HG03520 (cell line): ENCODE measurements at regions not wholly inside any gene's neighbourhood (a gene's known extent, or its start where the extent isn't known, plus 50 kb on each side); places are given as distances from the start of the nearest gene placed in this dataset.
"Not testable (repeated sequence)": the region's sequence is repeated elsewhere in the genome, so short reads cannot be mapped to it uniquely, and the experiment has no call there.

Experiments used
- ATAC-seq: cut with Tn5 transposase; IDR thresholded peaks from one replicate; pipeline ENCODE4 v1.9.1; 2021; ENCODE audit warnings: mild to moderate bottlenecking, moderate library complexity; ENCODE audit not compliant: unreplicated experiment

- no peak for ATAC-seq
Measured at GRCh38 chr2:192983173-192983572, 788.4 kb upstream of the TMEFF2 start.

GRCh38 chr2:192978395-192978794 lies 783.7 kb upstream of the TMEFF2 start:
- no peak for ATAC-seq

GRCh38 chr2:192971981-192972380 lies 777.2 kb upstream of the TMEFF2 start:
- no peak for ATAC-seq

GRCh38 chr2:192969055-192969454 lies 774.3 kb upstream of the TMEFF2 start:
- no peak for ATAC-seq

- no peak for ATAC-seq
Measured at GRCh38 chr2:192960945-192961344, 766.2 kb upstream of the TMEFF2 start.

- not testable (repeated sequence) for ATAC-seq
Measured at GRCh38 chr2:192958615-192959014, 763.9 kb upstream of the TMEFF2 start.

GRCh38 chr2:192957425-192957824 lies 762.7 kb upstream of the TMEFF2 start:
- ATAC-seq = no peak

- ATAC-seq = no peak
Measured at GRCh38 chr2:192953116-192953515, 758.4 kb upstream of the TMEFF2 start.

- no peak for ATAC-seq
Measured at GRCh38 chr2:192952245-192952644, 757.5 kb upstream of the TMEFF2 start.

- no peak for ATAC-seq
Measured at GRCh38 chr2:192948316-192948715, 753.6 kb upstream of the TMEFF2 start.

- ATAC-seq = no peak
Measured at GRCh38 chr2:192947352-192947751, 752.6 kb upstream of the TMEFF2 start.

GRCh38 chr2:192940767-192941166 lies 746.0 kb upstream of the TMEFF2 start:
- no peak for ATAC-seq

- ATAC-seq = no peak
Measured at GRCh38 chr2:192932376-192932775, 737.6 kb upstream of the TMEFF2 start.

GRCh38 chr2:192921631-192922030 lies 726.9 kb upstream of the TMEFF2 start:
- not testable (repeated sequence) for ATAC-seq

- ATAC-seq = no peak
Measured at GRCh38 chr2:192901446-192901845, 706.7 kb upstream of the TMEFF2 start.

GRCh38 chr2:192899466-192899865 lies 704.7 kb upstream of the TMEFF2 start:
- ATAC-seq = no peak

GRCh38 chr2:192893976-192894375 lies 699.2 kb upstream of the TMEFF2 start:
- not testable (repeated sequence) for ATAC-seq

GRCh38 chr2:192888109-192888508 lies 693.4 kb upstream of the TMEFF2 start:
- no peak for ATAC-seq

GRCh38 chr2:192887337-192887736 lies 692.6 kb upstream of the TMEFF2 start:
- ATAC-seq = no peak

- ATAC-seq = no peak
Measured at GRCh38 chr2:192886636-192887035, 691.9 kb upstream of the TMEFF2 start.

- ATAC-seq = no peak
Measured at GRCh38 chr2:192885569-192886160, 690.9 kb upstream of the TMEFF2 start.

GRCh38 chr2:192877159-192877558 lies 682.4 kb upstream of the TMEFF2 start:
- ATAC-seq = no peak

GRCh38 chr2:192876698-192877097 lies 682.0 kb upstream of the TMEFF2 start:
- no peak for ATAC-seq
